Stomach (tissue), 8 donors: ENCODE measurements at regions not wholly inside any gene's neighbourhood (a gene's known extent, or its start where the extent isn't known, plus 50 kb on each side); places are given as distances from the start of the nearest gene placed in this dataset.

ENCODE experiments used
- DNase-seq, 2 donors: peaks; one replicate each; pipeline versions ENCODE4 v3.0.0 to v3.0.0-alpha.2; 2013 to 2019
- H3K27ac ChIP-seq, 5 donors: fragments of 200-600 bp in 4 of 5; sonication (generic) in 4 of 5; one replicate each; pipeline ENCODE4 v1.5.1; 2013 to 2019; ENCODE audit warnings: mild to moderate bottlenecking in 1 of 5, moderate library complexity in 1 of 5
- H3K27me3 ChIP-seq, 3 donors: fragments of 200-600 bp; sonication (generic); one replicate each; pipeline ENCODE4 v1.5.1; 2017 to 2019; ENCODE audit warnings: mixed run types in 1 of 3
- H3K36me3 ChIP-seq, 4 donors: fragments of 200-600 bp; sonication (generic); 1 replicate in 3 of 4; 2 replicates in 1 of 4; pipeline ENCODE4 v1.5.1; 2016 to 2019
- H3K4me1 ChIP-seq, 4 donors: fragments of 200-600 bp; sonication (generic); one replicate each; pipeline ENCODE4 v1.5.1; 2016 to 2019
- H3K4me3 ChIP-seq, 4 donors: fragments of 200-600 bp; sonication (generic) in 3 of 4; one replicate each; pipeline ENCODE4 v1.5.1; 2016 to 2019; ENCODE audit warnings: mild to moderate bottlenecking in 1 of 4
- H3K9me3 ChIP-seq, 4 donors: fragments of 200-600 bp; sonication (generic); one replicate each; pipeline ENCODE4 v1.5.1; 2016 to 2019
- EP300 ChIP-seq: sonication (generic); formaldehyde crosslinking; IDR thresholded peaks from one replicate; pipeline ENCODE4 v1.6.1; 2017; ENCODE audit warnings: antibody characterized with exemption
- POLR2A ChIP-seq, 4 donors: fragments of 450-650 bp; IDR thresholded peaks; one replicate each; pipeline ENCODE4 v1.6.1; 2016; ENCODE audit warnings: antibody characterized with exemption in 4 of 4, control low read depth in 2 of 4, mild to moderate bottlenecking in 1 of 4, moderate library complexity in 1 of 4
- POLR2AphosphoS5 ChIP-seq, 3 donors: sonication (generic); formaldehyde crosslinking; IDR thresholded peaks; one replicate each; pipeline ENCODE4 v1.6.1; 2016; ENCODE audit warnings: antibody characterized with exemption in 3 of 3
- WGBS, 5 donors: extraction: QIAGEN DNeasy Blood & Tissue Kit in 3 of 5; methylation state at CpG; one replicate each; pipeline versions ENCODE4 v1.1.5 to v1.1.7; 2013 to 2018; 5-methylcytosine and 5-hydroxymethylcytosine counted together
- intact Hi-C: fragments of 100-400 bp; cut with DNase I; formaldehyde crosslinking; loops from one replicate; pipeline ENCODE4 v1.15.1; 2023; ENCODE audit warnings: low total_unique reads
- TF ChIP-seq, protein P1 (sequence below), 7 experiments: fragments of 450-650 bp in 4 of 7; fragments of 200-600 bp in 3 of 7; sonication (generic) in 3 of 7; IDR thresholded peaks; one replicate each; pipeline ENCODE4 v1.5.1; 2016 to 2019; ENCODE audit warnings: antibody characterized with exemption in 7 of 7, control low read depth in 2 of 7, mild to moderate bottlenecking in 1 of 7
- donor health status: healthy with polysubstance abuse.
- donor health status: Bipolar disorder and iron deficiency.
- donor health status: healthy.

DNA sequence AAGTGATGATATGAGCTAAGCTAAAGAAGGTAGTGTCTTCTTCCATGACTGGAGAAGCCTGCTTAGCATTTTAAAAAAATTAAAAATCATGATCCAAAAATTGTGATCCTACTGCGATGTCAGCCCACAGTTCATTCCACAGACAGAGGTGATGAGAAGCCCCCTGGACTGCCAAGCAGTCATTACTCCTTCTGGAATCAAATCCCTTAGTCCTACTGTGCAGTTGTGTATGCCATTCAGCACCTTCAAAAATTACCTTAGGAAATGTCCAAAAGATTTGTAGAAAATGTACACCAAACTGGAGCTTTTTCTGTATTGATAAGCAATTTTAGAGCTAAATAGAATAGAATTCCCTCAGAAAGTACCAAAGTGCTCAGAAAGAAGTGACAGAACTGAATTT, 283.5 kb upstream of the NFE2L3 start:
- WGBS, 5 donors, result 94 to 100% (median 95%) methylated on average over 1 of the region's 1 CpG
- intact Hi-C loops, result no loop called here
- H3K27me3 ChIP-seq, result peaks cover 14 to 99% (median 63%) of the 10 kb centered on the region in 3 donors

DNA sequence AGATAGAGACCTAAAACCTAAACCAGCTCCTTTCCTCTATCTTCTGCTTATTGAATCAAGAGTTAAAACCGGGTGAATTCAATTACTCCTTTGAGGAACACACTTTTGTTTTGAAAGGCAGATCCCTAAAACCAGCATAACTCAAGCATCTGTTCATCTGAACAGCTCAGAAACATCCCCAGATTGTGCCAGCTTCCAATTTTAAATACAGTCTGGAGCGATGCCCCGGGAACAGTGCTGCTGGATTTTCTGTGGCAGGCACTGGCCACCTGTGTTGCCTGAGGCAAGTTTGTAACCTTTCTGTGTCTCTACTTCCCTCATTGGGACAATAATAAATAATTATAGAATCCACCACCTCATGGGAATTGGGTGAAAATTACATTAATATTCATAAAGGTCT, 281.4 kb upstream of the NFE2L3 start:
- Histone ChIP-seq H3K27ac (no peak overlapping the region), H3K4me1 (no peaks in the 10 kb centered on the region), H3K36me3 (no peaks in the 10 kb centered on the region), H3K27me3 (peaks cover 8 to 99% (median 46%) of the 10 kb centered on the region in 3 donors), H3K4me3 (no peak overlapping the region), H3K9me3 (no peaks in the 10 kb centered on the region)
- TF ChIP-seq, protein P1, sequence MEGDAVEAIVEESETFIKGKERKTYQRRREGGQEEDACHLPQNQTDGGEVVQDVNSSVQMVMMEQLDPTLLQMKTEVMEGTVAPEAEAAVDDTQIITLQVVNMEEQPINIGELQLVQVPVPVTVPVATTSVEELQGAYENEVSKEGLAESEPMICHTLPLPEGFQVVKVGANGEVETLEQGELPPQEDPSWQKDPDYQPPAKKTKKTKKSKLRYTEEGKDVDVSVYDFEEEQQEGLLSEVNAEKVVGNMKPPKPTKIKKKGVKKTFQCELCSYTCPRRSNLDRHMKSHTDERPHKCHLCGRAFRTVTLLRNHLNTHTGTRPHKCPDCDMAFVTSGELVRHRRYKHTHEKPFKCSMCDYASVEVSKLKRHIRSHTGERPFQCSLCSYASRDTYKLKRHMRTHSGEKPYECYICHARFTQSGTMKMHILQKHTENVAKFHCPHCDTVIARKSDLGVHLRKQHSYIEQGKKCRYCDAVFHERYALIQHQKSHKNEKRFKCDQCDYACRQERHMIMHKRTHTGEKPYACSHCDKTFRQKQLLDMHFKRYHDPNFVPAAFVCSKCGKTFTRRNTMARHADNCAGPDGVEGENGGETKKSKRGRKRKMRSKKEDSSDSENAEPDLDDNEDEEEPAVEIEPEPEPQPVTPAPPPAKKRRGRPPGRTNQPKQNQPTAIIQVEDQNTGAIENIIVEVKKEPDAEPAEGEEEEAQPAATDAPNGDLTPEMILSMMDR (IDR thresholded peaks at IDR 0.05), result no peak
- TF ChIP-seq POLR2AphosphoS5 (IDR thresholded peaks at IDR 0.05) (no peak), EP300 (no peak), POLR2A (IDR thresholded peaks at IDR 0.05) (no peak)
- WGBS, 5 donors, result 75 to 80% (median 78%) methylated on average over 3 of the region's 3 CpGs
- DNase-seq, result no peak
- intact Hi-C loops, result loop anchor here (10.0 kb wide), 1 partner anchor 1304 kb away; the partner anchor contains the start of gene HOXA10

More for the DNA sequence above, 283.5 kb upstream of the NFE2L3 start:
- Histone ChIP-seq H3K9me3 (peaks cover 0 to 2% (median 0%) of the 10 kb centered on the region in 4 donors), H3K4me3 (no peak overlapping the region), H3K27ac (no peak overlapping the region), H3K36me3 (no peaks in the 10 kb centered on the region), H3K4me1 (no peaks in the 10 kb centered on the region)
- no peak for DNase-seq
- TF ChIP-seq POLR2A (IDR thresholded peaks at IDR 0.05), result no peak

DNA sequence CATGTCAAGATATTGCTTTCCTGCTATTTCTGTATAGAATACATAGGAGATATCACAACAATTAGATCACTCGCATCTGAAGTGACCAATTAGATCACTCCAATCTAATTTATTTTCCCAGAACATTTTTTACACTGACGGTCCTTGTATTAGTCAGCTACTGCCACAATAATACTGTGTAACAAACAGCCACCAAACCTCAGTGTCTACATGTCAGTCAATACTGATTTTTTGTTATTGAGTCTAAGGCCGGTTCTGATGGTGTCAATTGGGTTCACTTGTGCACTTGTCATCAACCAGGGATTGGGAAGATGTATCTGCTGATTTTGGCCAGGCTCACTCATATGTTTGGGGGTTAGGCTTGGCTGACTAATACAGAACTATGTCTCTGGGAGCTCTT, 275.9 kb upstream of the NFE2L3 start:
- Histone ChIP-seq H3K4me3 (no peak overlapping the region), H3K9me3 (no peaks in the 10 kb centered on the region), H3K27ac (no peak overlapping the region), H3K4me1 (no peaks in the 10 kb centered on the region), H3K36me3 (no peaks in the 10 kb centered on the region), H3K27me3 (peaks cover 0 to 90% (median 8%) of the 10 kb centered on the region in 3 donors)
- no peak for DNase-seq
- intact Hi-C loops, result loop anchor here (10.0 kb wide), 1 partner anchor 1299 kb away; the partner anchor contains the start of gene HOXA10
- TF ChIP-seq POLR2AphosphoS5 (IDR thresholded peaks at IDR 0.05), result no peak
- 89 to 95% (median 92%) methylated on average over 3 of the region's 3 CpGs for WGBS, 5 donors

DNA sequence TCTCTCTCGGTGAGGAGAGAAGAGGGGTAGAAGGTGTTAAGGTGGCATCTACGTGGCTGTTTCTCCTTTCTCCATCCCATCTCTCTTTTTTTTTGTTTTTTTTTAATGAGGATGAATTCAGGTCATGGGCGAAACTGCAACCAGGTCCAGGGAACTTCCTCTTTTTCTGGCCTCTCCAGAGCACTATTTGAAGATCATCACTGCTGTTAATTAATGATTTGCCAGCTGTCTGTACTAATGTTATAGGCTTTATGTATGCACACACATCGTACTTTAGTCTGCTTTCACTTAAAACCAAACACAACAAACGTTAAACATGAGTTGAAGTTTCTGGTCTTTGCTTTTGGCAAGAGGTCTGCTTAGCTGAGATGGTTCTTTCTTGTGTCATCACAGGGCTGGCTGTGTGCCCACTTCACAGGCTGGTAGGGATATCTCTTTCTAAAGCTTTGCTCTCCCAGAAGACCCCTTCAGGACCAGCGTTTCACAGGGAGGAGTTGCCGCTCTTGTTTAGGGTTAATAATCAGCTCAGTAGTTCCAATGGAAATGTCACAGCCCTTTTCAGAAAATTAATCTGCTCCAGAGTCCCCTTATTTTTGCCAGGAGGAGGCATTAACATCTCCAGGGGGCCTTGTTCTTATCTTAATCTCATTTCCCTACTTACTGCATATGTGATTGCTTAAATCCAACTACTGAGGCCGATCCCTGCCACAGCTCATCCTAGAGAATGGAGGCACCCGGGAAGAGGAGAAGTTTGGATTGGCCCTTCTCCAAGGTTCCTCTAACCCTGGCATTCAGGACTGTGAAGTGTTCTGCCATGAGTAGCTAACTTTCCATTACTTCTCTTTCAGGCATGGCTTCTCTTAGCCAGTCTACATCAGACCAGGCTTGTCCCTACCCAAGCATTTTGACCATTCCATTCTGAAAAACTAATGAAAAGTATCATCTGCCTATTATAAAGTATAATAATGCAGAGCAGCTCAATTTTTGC, 273.9 kb upstream of the NFE2L3 start:
- no peak for DNase-seq
- Histone ChIP-seq H3K9me3 (no peaks in the 10 kb centered on the region), H3K27me3 (peaks cover 0 to 87% (median 21%) of the 10 kb centered on the region in 3 donors), H3K27ac (no peak overlapping the region), H3K4me1 (no peaks in the 10 kb centered on the region), H3K36me3 (no peaks in the 10 kb centered on the region), H3K4me3 (no peak overlapping the region)
- WGBS, 5 donors, result 61 to 67% (median 67%) methylated on average over 9 of the region's 9 CpGs
- intact Hi-C loops, result loop anchor here (10.0 kb wide), 1 partner anchor 1297 kb away; the partner anchor contains the start of gene HOXA10
- no peak for TF ChIP-seq POLR2A (IDR thresholded peaks at IDR 0.05)
- no peak for TF ChIP-seq POLR2AphosphoS5 (IDR thresholded peaks at IDR 0.05)
- TF ChIP-seq, protein P1 (IDR thresholded peaks at IDR 0.05), result no peak
- TF ChIP-seq EP300, result no peak

DNA sequence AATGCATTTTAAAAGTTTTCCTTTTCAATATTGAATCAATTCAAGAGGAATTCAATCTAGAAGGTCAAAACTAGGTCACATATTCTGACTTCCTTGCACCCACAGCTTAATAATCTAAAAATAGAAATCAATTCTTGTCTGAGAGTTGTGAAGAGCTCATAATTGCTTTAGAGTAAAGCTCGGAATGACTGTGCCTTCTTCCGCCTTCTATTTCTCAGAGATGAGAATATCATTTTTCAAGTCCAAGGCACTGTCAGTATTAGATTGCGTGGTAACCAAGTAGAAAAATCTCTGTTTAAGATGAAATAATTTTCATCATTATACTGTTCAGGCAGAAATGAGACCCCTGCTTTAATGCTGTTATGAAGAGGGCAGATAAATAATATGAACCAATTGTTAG, 272.2 kb upstream of the NFE2L3 start:
- H3K9me3 ChIP-seq, result no peaks in the 10 kb centered on the region
- intact Hi-C loops, result loop anchor here (10.0 kb wide), 1 partner anchor 1295 kb away; the partner anchor contains the start of gene HOXA10
- H3K36me3 ChIP-seq, result no peaks in the 10 kb centered on the region
- DNase-seq, result no peak
- peaks cover 0 to 86% (median 18%) of the 10 kb centered on the region in 3 donors for H3K27me3 ChIP-seq
- no peak overlapping the region for H3K27ac ChIP-seq
- H3K4me3 ChIP-seq, result no peak overlapping the region
- WGBS, 5 donors, result 88 to 96% (median 93%) methylated on average over 3 of the region's 3 CpGs
- no peak for TF ChIP-seq POLR2AphosphoS5 (IDR thresholded peaks at IDR 0.05)
- no peak for TF ChIP-seq EP300
- no peak for TF ChIP-seq POLR2A (IDR thresholded peaks at IDR 0.05)
- TF ChIP-seq, protein P1 (IDR thresholded peaks at IDR 0.05), result no peak
- H3K4me1 ChIP-seq, result no peaks in the 10 kb centered on the region
